ENCODE measurements at regions not wholly inside any gene's neighbourhood (a gene's known extent, or its start where the extent isn't known, plus 50 kb on each side); places are given as distances from the start of the nearest gene placed in this dataset.

DNA sequence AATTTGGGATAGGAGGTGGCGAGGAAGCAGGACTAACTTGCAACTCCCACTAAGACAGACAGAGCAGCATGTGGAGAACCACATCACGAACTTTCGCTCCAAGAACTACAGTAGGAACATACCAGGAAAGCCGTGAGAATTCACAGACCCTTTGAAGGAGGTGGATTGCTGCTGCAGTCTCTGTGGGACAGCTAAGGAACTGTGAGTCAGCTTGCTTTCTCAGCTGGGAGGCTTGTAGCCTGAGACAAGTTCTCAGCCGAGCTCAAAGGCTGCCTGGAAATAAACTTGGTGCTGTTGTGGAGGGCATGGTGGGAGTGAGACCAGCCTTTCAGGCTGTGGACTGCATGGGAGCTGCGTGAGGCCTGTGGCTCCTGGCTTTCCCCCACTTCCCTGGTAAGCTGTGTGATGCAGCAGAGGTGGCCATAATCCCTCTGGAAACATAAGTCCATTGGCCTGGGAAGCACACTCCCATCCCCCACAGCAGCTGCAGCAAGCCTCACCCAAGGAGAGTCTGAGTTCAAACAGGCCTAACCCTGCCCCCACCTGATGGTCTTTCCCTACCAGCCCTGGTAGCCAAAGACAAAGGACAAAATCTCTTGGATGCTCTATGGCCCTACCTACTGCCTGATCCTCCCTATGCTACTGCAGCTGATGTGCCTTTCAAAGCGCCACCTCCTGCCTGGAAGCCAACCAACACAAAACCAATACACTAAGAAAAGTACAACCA lies 441.1 kb upstream of the HTR2A start:
- DNase-seq (ENCODE audit: low read depth in 2 of 2), result no peak

DNA sequence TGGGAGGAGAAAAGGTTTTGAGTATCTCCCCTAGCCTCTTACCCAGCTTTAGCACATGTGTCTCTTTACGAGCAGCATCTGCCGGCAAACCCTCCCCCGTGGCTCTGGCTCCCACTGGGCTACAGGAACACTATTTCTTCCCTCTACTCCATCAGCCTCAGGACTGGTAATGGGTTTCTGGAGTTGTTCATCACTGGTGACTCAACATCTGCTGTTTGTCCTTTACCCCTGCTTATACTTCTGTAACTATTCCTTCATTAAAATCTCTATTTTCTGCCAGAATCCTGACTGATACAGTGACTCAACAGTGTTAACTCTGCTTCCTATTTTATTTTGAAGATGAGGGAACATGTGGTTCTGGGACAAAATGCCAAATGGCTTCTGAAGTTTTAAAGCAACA lies 437.3 kb upstream of the HTR2A start:
- no peak for DNase-seq (ENCODE audit: low read depth in 2 of 2)

DNA sequence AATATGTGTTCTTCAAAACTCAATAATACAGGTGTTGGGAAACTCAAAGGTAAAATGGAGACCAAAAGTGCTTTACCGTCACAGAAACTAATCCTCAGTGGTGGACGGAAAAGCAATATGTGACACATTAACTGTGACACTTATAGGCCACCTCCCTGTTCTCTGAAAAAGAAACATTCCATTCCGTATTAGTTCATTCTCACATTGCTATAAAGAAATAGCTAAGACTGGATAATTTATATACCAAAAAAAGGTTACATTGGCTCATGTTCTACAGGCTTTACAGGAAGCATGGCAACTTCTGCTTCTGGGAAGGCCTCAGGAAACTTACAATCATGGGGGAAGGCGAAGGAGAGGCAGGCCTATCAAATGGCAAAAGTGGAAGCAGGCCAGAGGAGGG lies 435.3 kb upstream of the HTR2A start:
- DNase-seq (ENCODE audit: low read depth in 2 of 2), result no peak

- DNase-seq (ENCODE audit: low read depth in 2 of 2), result no peak
Measured at GRCh38 chr13:47330031-47330430, 433.2 kb upstream of the HTR2A start.

GRCh38 chr13:47327861-47328260 lies 431.0 kb upstream of the HTR2A start:
- DNase-seq (ENCODE audit: low read depth in 2 of 2), result no peak

DNA sequence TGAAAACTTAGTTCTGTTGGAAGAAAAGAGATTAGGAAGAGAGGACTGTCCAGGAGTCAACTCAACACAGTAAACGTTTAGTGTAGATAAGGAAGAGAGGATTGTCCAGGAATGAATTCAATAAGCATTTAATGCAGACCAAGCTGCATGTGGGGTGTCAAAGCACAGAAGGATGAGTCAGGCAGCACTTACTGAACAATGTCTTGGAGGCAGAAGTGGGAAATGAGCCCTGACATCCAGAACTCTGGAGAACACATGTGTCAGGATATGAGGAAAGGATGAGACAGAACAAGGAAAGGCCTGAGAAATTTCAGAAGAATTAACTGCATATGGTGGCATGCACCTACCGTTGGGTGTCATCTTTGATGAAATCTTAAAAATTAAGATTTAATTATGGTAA lies 429.2 kb upstream of the HTR2A start:
- no peak for DNase-seq (ENCODE audit: low read depth in 2 of 2)

GRCh38 chr13:47317356-47317755 lies 420.5 kb upstream of the HTR2A start:
- DNase-seq (ENCODE audit: low read depth in 2 of 2), result no peak

- no peak for DNase-seq (ENCODE audit: low read depth in 2 of 2)
Measured at GRCh38 chr13:47310401-47310800, 413.5 kb upstream of the HTR2A start.

DNA sequence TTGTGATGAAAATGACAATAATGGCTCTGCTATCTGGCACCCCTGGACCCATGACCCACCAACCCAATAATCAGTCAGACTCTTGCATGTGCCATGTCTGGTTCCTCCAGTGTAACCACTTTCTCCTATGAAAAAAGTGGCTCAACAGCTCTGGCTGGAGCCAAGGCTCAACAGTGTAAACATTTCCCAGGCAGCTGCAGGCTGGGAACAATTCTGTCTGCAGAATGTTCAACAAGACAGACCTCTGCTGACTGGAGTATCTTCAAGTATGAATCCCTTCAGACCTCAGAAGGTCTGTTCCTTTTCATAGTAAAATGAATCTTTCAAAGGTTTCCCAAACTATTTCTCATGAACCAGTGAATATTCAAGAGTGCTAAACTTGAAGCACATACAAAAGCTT lies 410.1 kb upstream of the HTR2A start:
- no peak for DNase-seq (ENCODE audit: low read depth in 2 of 2)

DNA sequence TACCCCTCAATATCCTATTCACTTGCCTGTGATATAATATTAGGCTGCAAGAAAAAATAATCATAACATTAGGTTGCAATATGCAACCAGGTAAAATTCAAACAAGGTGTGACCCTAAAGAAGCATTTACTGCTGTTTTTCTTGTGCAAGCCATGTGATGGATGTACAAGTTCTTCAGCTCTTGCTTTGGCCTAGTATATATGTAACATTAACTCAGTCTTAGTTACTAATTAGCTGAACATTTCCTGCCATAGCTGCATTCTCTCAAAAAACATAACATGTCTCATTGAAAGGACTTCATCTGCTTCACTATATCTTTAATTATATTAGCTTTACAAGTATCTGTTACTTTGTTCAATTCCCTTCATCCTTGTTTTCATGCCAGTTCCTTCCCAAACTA lies 406.8 kb upstream of the HTR2A start:
- DNase-seq (ENCODE audit: low read depth in 2 of 2), result no peak

- DNase-seq (ENCODE audit: low read depth in 2 of 2), result no peak
Measured at GRCh38 chr13:47299304-47299703, 402.5 kb upstream of the HTR2A start.

DNA sequence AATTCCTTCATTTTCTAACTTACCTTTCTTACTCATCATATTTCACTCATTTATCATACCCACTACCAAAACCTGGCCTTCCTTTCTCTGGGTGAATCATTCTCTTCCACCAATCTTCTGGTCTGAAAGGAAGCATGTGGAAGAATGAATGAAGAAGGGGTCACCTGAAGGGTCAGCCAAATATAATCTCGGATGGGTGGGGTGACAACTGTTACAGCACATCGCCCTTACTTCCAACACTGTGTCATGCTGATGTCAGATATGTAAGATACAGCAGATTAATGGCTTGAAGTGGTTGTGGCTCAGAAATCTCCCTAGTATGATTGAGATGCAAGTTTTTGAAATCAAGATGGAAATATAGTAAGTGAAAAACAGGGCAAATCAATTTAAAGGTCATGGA lies 401.7 kb upstream of the HTR2A start:
- DNase-seq (ENCODE audit: low read depth in 2 of 2), result no peak

DNA sequence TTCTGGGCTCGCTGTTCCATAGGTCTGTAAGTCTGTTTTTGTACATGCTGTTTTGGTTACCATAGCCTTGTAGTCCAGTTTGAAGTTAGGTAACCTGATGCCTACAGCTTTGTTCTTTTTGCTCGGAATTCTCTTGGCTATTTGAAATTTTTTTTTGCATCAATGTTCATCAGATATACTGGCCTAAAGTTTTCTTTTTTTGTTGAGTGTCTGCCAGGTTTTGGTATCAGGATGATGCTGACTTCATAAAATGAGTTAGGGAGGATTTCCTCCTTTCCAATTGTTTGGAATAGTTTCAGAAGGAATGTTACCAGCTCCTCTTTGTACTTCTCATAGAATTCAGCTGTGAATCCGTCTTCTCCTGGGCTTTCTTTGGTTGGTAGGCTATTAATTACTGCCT lies 397.8 kb upstream of the HTR2A start:
- DNase-seq (ENCODE audit: low read depth in 2 of 2), result no peak

DNA sequence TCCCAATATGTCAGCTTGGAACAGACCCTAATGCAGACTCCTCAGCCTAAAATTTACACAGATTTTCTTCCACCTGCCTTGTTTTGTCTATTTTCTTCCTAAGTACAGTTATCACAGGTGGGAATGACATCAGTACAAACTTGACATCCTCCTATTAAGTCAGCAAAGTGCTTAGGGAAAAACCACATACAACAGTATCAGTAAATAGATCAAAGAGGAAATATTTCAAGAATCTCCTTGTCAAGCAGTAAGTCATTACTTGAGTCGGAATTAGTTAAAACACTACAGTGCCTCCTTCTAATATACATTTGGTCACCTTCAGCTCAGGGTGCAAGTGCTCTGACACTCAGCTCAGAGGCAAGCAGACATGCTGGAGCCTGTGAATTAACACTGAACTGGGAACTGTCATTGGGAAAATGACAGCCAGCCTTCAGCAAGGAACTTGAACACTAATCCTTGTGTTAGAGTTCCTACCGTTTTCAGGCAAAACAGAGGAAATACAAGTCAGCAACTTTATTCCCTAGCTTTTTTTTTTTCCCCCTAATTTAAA lies 394.3 kb upstream of the HTR2A start:
- DNase-seq (ENCODE audit: low read depth in 2 of 2), result no peak

- DNase-seq (ENCODE audit: low read depth in 2 of 2), result no peak
Measured at GRCh38 chr13:47289567-47289966, 392.7 kb upstream of the HTR2A start.

GRCh38 chr13:47288546-47288945 lies 391.7 kb upstream of the HTR2A start:
- no peak for DNase-seq (ENCODE audit: low read depth in 2 of 2)

GRCh38 chr13:47287291-47287751 lies 390.5 kb upstream of the HTR2A start:
- no peak for DNase-seq (ENCODE audit: low read depth in 2 of 2)

DNA sequence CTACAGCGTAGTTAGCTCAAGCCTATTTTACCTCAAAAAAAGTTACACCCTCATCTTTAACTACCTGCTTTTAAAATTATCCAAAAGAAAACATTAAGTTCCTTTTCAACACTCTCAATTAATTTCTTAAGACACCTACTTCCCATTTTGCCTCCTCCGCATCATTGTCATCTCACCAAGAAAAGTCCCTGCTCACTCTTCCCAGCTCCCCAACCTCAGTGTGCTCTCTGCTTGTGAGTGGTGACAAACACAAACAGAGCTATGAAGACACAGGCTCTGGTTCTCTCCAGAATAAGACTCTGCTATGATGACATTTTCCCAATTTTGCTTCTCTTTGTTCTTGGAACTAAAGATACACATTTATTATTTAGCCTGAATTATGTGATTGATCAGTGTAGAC lies 385.1 kb upstream of the HTR2A start:
- no peak for DNase-seq (ENCODE audit: low read depth in 2 of 2)

DNA sequence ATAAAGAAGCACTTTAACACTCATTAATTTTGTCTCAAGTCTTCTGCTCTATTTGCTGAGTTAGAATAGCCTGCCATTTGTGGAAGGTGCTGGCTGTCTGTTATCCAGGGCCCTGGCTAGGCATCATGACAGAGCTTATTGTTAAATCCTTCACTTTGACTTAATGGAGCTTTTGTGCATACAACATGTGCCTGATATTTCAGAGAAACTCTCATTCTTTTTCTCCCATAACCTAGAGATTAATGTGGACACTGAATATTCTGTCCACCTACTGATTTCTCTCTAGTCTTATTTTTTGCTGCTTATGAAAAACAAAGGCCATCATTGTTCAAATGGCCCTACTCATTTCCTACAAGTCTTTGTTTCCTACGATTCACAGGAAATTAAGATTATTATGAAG lies 383.1 kb upstream of the HTR2A start:
- no peak for DNase-seq (ENCODE audit: low read depth in 2 of 2)

DNA sequence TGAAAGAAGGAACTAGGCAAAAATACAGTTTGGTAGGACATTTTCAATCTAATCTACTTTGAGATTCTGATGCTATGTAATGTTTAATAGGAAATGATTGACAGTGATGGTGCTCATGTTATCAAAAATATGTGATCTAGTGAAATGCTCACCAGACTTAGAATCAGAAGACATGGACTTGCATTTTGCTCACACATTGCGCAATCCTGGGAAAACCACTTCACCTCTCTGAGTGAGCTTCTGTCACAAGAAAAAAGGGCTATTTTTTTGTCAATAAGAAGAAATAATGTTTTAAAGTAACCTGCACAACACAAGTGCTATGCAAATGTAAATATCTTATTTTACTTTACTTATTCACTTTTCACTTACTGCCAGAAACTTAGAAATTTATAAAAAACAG lies 380.9 kb upstream of the HTR2A start:
- DNase-seq (ENCODE audit: low read depth in 2 of 2), result no peak

GRCh38 chr13:47268270-47268669 lies 371.4 kb upstream of the HTR2A start:
- no peak for DNase-seq (ENCODE audit: low read depth in 2 of 2)

GRCh38 chr13:47258384-47258783 lies 361.5 kb upstream of the HTR2A start:
- no peak for DNase-seq (ENCODE audit: low read depth in 2 of 2)

- DNase-seq (ENCODE audit: low read depth in 2 of 2), result no peak
Measured at GRCh38 chr13:47256618-47257017, 359.8 kb upstream of the HTR2A start.

- no peak for DNase-seq (ENCODE audit: low read depth in 2 of 2)
Measured at GRCh38 chr13:47252627-47253026, 355.8 kb upstream of the HTR2A start.

Data from dermis microvascular lymphatic vessel endothelial cell (primary cell).